Testis (tissue), 2 donors: ENCODE measurements at regions not wholly inside any gene's neighbourhood (a gene's known extent, or its start where the extent isn't known, plus 50 kb on each side); places are given as distances from the start of the nearest gene placed in this dataset.

Experiments used
- DNase-seq: peaks from one replicate; pipeline ENCODE4 v3.0.0-alpha.2; 2019
- H3K27ac ChIP-seq, 2 donors: fragments of 200-600 bp; sonication (generic); one replicate each; pipeline ENCODE4 v1.5.1; 2019
- H3K27me3 ChIP-seq: fragments of 200-600 bp; sonication (generic); one replicate; pipeline ENCODE4 v1.5.1; 2019
- H3K36me3 ChIP-seq: fragments of 200-600 bp; sonication (generic); one replicate; pipeline ENCODE4 v1.5.1; 2017; ENCODE audit warnings: low read depth; ENCODE audit errors: missing control alignments
- H3K4me1 ChIP-seq: fragments of 200-600 bp; sonication (generic); one replicate; pipeline ENCODE4 v1.5.1; 2019
- H3K4me3 ChIP-seq, 2 donors: fragments of 200-600 bp; sonication (generic); one replicate each; pipeline ENCODE4 v1.5.1; 2017 to 2019
- H3K9me3 ChIP-seq: fragments of 200-600 bp; sonication (generic); one replicate; pipeline ENCODE4 v1.5.1; 2017
- POLR2A ChIP-seq: fragments of 450-650 bp; IDR thresholded peaks from one replicate; pipeline ENCODE4 v1.6.1; 2017; ENCODE audit warnings: antibody characterized with exemption, mild to moderate bottlenecking, moderate library complexity
- WGBS, 2 donors: methylation state at CpG; one replicate each; pipeline ENCODE4 v1.1.5; 2018; 5-methylcytosine and 5-hydroxymethylcytosine counted together
- intact Hi-C: fragments of 100-400 bp; cut with DNase I; formaldehyde crosslinking; loops from one replicate; pipeline ENCODE4 v1.15.1; 2023; ENCODE audit warnings: low total_unique reads
- TF ChIP-seq, protein P1 (sequence below), 3 experiments: fragments of 450-650 bp in 2 of 3; fragments of 200-600 bp in 1 of 3; sonication (generic) in 1 of 3; IDR thresholded peaks; one replicate each; pipeline ENCODE4 v1.5.1; 2016 to 2019; ENCODE audit warnings: antibody characterized with exemption in 3 of 3, mild to moderate bottlenecking in 2 of 3, moderate library complexity in 1 of 3

DNA sequence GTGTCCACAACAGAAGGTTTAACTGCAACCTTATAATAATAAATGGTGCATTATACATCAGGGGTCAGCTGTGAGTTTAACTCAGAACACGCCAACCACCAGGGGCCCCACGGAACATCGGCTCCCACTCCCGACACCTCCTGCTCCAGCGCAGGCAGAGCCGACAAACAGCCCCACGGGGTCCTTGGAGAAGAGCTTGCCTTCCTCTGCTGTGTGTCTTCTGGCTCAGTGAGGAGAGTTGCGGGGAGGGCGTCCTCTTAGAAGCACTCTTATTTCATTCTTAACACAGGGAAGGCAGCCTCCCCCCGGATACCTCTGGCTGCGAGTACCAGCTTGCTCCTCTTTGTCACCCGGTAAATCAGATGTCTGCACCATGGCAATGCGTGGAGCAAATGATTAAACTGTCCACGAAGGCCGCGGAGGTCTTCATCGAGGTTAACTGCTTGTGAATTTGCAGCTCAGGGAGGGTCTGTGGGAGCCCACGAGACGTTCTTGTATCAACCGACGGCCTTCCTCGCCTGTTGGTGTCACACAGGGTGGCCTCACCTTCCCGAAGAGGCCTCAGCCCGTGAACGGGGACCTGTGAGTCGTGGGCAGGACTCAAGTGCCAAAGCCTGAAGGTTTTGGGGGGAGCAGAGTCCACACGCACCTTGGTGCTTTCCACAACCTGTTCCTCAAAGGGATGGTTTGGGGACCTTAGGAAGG is 464.0 kb downstream of the BRD1 start:
- no peak for DNase-seq
- H3K36me3 ChIP-seq = no peaks in the 10 kb centered on the region
- H3K4me3 ChIP-seq = no peak overlapping the region
- no peaks in the 10 kb centered on the region for H3K9me3 ChIP-seq
- 91 to 95% methylated on average over 22 to 27 of the region's 27 CpGs for WGBS, 2 donors
- no peaks in the 10 kb centered on the region for H3K27me3 ChIP-seq
- intact Hi-C loops = no loop called here
- H3K27ac ChIP-seq = no peak overlapping the region
- TF ChIP-seq, protein P1, sequence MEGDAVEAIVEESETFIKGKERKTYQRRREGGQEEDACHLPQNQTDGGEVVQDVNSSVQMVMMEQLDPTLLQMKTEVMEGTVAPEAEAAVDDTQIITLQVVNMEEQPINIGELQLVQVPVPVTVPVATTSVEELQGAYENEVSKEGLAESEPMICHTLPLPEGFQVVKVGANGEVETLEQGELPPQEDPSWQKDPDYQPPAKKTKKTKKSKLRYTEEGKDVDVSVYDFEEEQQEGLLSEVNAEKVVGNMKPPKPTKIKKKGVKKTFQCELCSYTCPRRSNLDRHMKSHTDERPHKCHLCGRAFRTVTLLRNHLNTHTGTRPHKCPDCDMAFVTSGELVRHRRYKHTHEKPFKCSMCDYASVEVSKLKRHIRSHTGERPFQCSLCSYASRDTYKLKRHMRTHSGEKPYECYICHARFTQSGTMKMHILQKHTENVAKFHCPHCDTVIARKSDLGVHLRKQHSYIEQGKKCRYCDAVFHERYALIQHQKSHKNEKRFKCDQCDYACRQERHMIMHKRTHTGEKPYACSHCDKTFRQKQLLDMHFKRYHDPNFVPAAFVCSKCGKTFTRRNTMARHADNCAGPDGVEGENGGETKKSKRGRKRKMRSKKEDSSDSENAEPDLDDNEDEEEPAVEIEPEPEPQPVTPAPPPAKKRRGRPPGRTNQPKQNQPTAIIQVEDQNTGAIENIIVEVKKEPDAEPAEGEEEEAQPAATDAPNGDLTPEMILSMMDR (IDR thresholded peaks at IDR 0.05) = no peak
- TF ChIP-seq POLR2A = no peak
- H3K4me1 ChIP-seq = no peaks in the 10 kb centered on the region

DNA sequence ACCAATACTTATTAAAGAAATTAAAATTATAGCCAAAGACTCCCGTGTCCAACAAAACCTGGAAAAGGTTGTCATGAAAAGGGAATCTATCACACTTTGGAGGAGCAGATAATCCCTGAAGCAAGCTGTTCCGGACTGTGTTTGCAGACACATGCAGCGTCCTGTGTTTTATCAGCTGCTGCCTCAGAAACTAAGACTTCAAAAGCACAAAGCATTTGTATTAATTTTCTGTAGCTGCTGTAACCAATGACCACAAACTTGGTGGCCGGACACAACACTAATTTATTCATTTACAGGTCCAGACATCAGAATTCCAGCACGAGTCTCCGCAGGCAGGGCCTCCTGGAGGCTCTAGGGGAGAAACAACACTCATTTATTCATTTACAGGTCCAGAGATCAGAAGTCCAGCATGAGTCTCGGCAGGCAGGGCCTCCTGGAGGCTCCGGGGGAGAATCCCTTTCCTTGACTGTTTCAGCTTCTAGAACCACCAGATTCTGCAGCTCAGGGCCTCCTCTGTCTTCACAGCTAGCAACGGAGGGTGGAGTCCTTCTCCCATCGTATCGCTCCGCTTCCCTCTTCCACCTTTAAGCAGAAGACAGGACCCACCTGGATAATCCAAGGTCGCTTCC is 465.3 kb downstream of the BRD1 start:
- Histone ChIP-seq H3K9me3 (no peaks in the 10 kb centered on the region), H3K27me3 (no peaks in the 10 kb centered on the region), H3K4me1 (no peaks in the 10 kb centered on the region), H3K27ac (no peak overlapping the region), H3K36me3 (no peaks in the 10 kb centered on the region), H3K4me3 (no peak overlapping the region)
- no peak for TF ChIP-seq POLR2A
- TF ChIP-seq, protein P1 (IDR thresholded peaks at IDR 0.05) = no peak
- DNase-seq = no peak
- 55 to 58% methylated on average over 13 of the region's 13 CpGs for WGBS, 2 donors
- intact Hi-C loops = no loop called here

DNA sequence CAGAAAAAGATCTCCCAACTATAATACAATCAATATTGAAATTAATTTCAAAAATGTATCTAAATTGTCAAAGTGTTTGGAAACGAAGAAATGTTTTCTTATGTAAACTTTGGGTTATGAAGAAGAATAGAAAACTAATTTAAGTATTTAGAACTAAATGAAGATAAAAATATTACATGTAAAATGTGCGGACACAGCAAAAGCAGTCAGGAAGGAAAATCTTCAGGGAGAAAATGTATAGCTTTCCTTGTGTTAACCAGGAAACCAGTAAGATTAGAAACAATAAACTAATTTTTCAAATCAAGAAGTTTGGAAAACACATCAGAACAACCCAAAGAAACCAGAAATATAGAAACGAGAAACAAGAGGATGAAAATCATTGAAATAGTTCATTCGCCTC is 466.5 kb downstream of the BRD1 start:
- Histone ChIP-seq H3K36me3 (no peaks in the 10 kb centered on the region), H3K4me1 (no peaks in the 10 kb centered on the region), H3K27ac (no peak overlapping the region), H3K27me3 (no peaks in the 10 kb centered on the region), H3K4me3 (no peak overlapping the region), H3K9me3 (no peaks in the 10 kb centered on the region)
- TF ChIP-seq POLR2A = no peak
- TF ChIP-seq, protein P1 (IDR thresholded peaks at IDR 0.05) = no peak
- WGBS, 2 donors = 65 to 68% methylated on average over 4 of the region's 4 CpGs
- no peak for DNase-seq
- intact Hi-C loops = no loop called here

DNA sequence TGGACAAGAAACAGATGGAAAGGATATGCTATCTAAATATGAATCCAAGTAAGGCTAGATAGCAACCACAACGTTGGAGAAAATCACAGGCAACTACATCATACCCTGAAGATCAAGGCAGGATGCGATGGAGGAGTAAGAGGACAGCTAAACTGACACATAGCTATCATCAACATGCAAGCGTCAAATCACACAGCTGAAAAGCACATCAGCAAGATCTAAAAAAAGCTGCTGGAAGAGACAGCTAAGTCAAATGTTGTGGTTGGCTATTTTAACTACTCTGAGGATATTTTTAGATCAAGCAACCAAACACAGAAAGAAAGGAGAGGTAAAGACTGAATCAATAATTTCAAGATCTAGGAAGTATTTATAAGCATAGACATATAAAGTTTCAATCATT is 466.9 kb downstream of the BRD1 start:
- H3K4me1 ChIP-seq = no peaks in the 10 kb centered on the region
- TF ChIP-seq, protein P1 (IDR thresholded peaks at IDR 0.05) = no peak
- no peak for TF ChIP-seq POLR2A
- no peak for DNase-seq
- no peaks in the 10 kb centered on the region for H3K9me3 ChIP-seq
- WGBS, 2 donors = 59 to 60% methylated on average over 3 of the region's 3 CpGs
- no peak overlapping the region for H3K27ac ChIP-seq
- intact Hi-C loops = no loop called here
- H3K4me3 ChIP-seq = no peak overlapping the region
- H3K36me3 ChIP-seq = no peaks in the 10 kb centered on the region
- H3K27me3 ChIP-seq = no peaks in the 10 kb centered on the region

DNA sequence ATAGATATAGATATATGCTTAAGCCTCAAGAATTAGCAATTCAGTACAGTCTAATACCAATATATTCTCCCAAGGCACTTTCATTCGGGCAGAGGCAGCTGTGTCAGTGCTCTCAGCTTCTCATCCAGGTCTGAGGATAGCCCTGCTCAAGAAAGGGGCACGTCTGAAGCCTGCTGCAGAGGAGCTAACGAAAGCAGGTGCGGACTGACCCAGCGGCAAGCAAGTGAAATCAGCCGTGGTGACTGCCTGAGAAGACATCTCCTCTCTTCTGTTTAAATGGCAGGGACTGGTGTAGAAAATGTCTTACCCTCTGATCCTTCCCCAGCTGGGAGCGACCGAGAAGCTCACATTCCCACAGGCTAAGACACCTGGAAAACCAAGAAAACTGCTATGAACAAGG is 468.6 kb downstream of the BRD1 start:
- H3K27me3 ChIP-seq = no peaks in the 10 kb centered on the region
- no peak for TF ChIP-seq POLR2A
- TF ChIP-seq, protein P1 (IDR thresholded peaks at IDR 0.05) = no peak
- no peak overlapping the region for H3K27ac ChIP-seq
- no peak overlapping the region for H3K4me3 ChIP-seq
- 77 to 80% methylated on average over 8 of the region's 8 CpGs for WGBS, 2 donors
- H3K9me3 ChIP-seq = no peaks in the 10 kb centered on the region
- H3K4me1 ChIP-seq = no peaks in the 10 kb centered on the region
- H3K36me3 ChIP-seq = no peaks in the 10 kb centered on the region
- intact Hi-C loops = no loop called here
- DNase-seq = no peak
